Ishikawa (cell line): ENCODE measurements at regions not wholly inside any gene's neighbourhood (a gene's known extent, or its start where the extent isn't known, plus 50 kb on each side); places are given as distances from the start of the nearest gene placed in this dataset.

ENCODE experiments used
- CEBPB ChIP-seq: IDR thresholded peaks from 2 replicates; pipeline ENCODE4 v1.6.1; 2012
- EP300 ChIP-seq: IDR thresholded peaks from 2 replicates; pipeline ENCODE4 v1.6.1; 2012; ENCODE audit warnings: borderline replicate concordance
- REST ChIP-seq: IDR thresholded peaks from 2 replicates; pipeline ENCODE4 v1.6.1; 2012; ENCODE audit warnings: low read depth, mild to moderate bottlenecking
- YY1 ChIP-seq: IDR thresholded peaks from 2 replicates; pipeline ENCODE4 v1.6.1; 2012; ENCODE audit warnings: low read depth

- TF ChIP-seq YY1 (no peak), REST (no peak), CEBPB (no peak), EP300 (no peak)
Observed at GRCh38 chr6:76774781-76775384, 688.4 kb downstream of the HTR1B start.
